ENCODE measurements at regions not wholly inside any gene's neighbourhood (a gene's known extent, or its start where the extent isn't known, plus 50 kb on each side); places are given as distances from the start of the nearest gene placed in this dataset.

GRCh38 chr6:101322921-101323320, 70.6 kb upstream of the GRIK2 start:
- no peaks in the 10 kb centered on the region for H3K36me3 Mint-ChIP-seq (ENCODE audit: unreplicated experiment)
- H3K4me3 Mint-ChIP-seq (ENCODE audit: unreplicated experiment), result no peak overlapping the region
- H3K4me1 Mint-ChIP-seq (ENCODE audit: unreplicated experiment), result peaks cover 26% of the 10 kb centered on the region
- TF ChIP-seq CTCF (IDR thresholded peaks at IDR 0.05), result no peak
- H3K9me3 Mint-ChIP-seq (ENCODE audit: unreplicated experiment), result no peaks in the 10 kb centered on the region
- DNase-seq (ENCODE audit: extremely low spot score, unreplicated experiment), result no peak
- H3K27me3 Mint-ChIP-seq (ENCODE audit: unreplicated experiment), result no peaks in the 10 kb centered on the region
- H3K27ac Mint-ChIP-seq (ENCODE audit: unreplicated experiment), result no peak overlapping the region

- no peak for DNase-seq (ENCODE audit: extremely low spot score, unreplicated experiment)
- H3K9me3 Mint-ChIP-seq (ENCODE audit: unreplicated experiment), result no peaks in the 10 kb centered on the region
- no peak for TF ChIP-seq CTCF (IDR thresholded peaks at IDR 0.05)
- H3K27ac Mint-ChIP-seq (ENCODE audit: unreplicated experiment), result peak overlapping the region; percentile 52
- H3K4me1 Mint-ChIP-seq (ENCODE audit: unreplicated experiment), result peaks cover 26% of the 10 kb centered on the region
- H3K27me3 Mint-ChIP-seq (ENCODE audit: unreplicated experiment), result no peaks in the 10 kb centered on the region
- H3K36me3 Mint-ChIP-seq (ENCODE audit: unreplicated experiment), result no peaks in the 10 kb centered on the region
- no peak overlapping the region for H3K4me3 Mint-ChIP-seq (ENCODE audit: unreplicated experiment)
Observed at GRCh38 chr6:101326411-101326810, 67.1 kb upstream of the GRIK2 start.

- H3K36me3 Mint-ChIP-seq (ENCODE audit: unreplicated experiment), result no peaks in the 10 kb centered on the region
- TF ChIP-seq CTCF (IDR thresholded peaks at IDR 0.05), result no peak
- H3K9me3 Mint-ChIP-seq (ENCODE audit: unreplicated experiment), result peaks cover 7% of the 10 kb centered on the region
- no peak for DNase-seq (ENCODE audit: extremely low spot score, unreplicated experiment)
- no peaks in the 10 kb centered on the region for H3K4me1 Mint-ChIP-seq (ENCODE audit: unreplicated experiment)
- H3K27me3 Mint-ChIP-seq (ENCODE audit: unreplicated experiment), result no peaks in the 10 kb centered on the region
- no peak overlapping the region for H3K27ac Mint-ChIP-seq (ENCODE audit: unreplicated experiment)
- H3K4me3 Mint-ChIP-seq (ENCODE audit: unreplicated experiment), result no peak overlapping the region
Observed at GRCh38 chr6:101341926-101342325, 51.6 kb upstream of the GRIK2 start.
